Mucosa of rectum (tissue), 2 donors: ENCODE measurements at regions not wholly inside any gene's neighbourhood (a gene's known extent, or its start where the extent isn't known, plus 50 kb on each side); places are given as distances from the start of the nearest gene placed in this dataset.

ENCODE experiments used
- H3K27ac ChIP-seq, 2 donors: one replicate each; pipeline ENCODE4 v1.7.0; 2013; ENCODE audit warnings: inconsistent platforms in 2 of 2, low read depth in 2 of 2, low read length in 2 of 2
- H3K27me3 ChIP-seq, 2 donors: one replicate each; pipeline ENCODE4 v1.7.0; 2013; ENCODE audit warnings: low read length in 2 of 2; ENCODE audit not compliant: control insufficient read depth in 2 of 2, insufficient read depth in 2 of 2
- H3K36me3 ChIP-seq, 2 donors: one replicate each; pipeline ENCODE4 v1.7.0; 2013; ENCODE audit warnings: low read length in 2 of 2; ENCODE audit not compliant: control insufficient read depth in 2 of 2, insufficient read depth in 2 of 2
- H3K4me1 ChIP-seq, 2 donors: one replicate each; pipeline ENCODE4 v1.7.0; 2013; ENCODE audit warnings: low read length in 2 of 2, mild to moderate bottlenecking in 1 of 2; ENCODE audit not compliant: control insufficient read depth in 2 of 2, insufficient read depth in 2 of 2
- H3K4me3 ChIP-seq, 2 donors: one replicate each; pipeline ENCODE4 v1.7.0; 2013; ENCODE audit warnings: low read length in 2 of 2
- H3K9ac ChIP-seq, 2 donors: one replicate each; pipeline ENCODE4 v1.7.0; 2013; ENCODE audit warnings: low read length in 2 of 2, low read depth in 1 of 2, mild to moderate bottlenecking in 1 of 2
- H3K9me3 ChIP-seq, 2 donors: one replicate each; pipeline ENCODE4 v1.7.0; 2013; ENCODE audit warnings: low read length in 2 of 2; ENCODE audit not compliant: control insufficient read depth in 2 of 2
- donor health status: healthy.
- donor health status: Normal muscosa, but diverticular disease.

DNA sequence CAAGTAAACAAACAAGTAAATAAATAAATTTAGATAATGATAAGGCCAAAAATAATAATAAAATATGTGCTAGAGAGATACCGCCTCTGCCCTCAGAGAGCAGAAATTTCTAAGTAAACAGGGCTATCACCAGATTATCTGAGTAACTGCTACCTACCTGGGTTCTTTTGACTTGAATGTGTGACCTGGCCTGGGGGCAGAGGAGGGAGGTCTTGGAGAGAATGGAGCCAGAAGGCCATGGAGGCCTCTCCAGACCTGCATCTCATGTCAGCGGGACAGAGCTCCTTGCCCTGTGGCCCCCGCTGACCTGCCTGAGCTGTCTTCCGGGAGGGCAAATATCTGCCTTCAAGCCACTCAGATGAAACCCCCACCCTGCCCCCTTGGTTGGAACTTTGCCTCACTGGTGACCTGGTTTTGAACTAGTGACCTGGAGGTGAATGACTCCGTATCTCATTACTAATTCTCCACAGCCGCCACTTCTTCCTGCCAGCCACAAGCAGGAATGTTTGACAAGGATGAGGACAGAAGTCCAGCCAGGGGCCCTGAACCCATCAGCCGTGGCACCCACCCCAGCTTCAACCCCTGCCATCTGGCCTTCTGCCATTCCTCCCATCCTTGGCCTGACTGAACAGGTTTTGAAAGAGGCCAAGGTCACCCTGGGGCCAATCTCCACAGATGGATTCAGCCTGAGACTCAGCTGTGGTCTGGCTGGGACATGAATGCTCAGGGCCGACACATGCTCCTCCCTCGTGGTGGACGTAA, 86.8 kb upstream of the PARP11 start:
- no peak overlapping the region for H3K27ac ChIP-seq

DNA sequence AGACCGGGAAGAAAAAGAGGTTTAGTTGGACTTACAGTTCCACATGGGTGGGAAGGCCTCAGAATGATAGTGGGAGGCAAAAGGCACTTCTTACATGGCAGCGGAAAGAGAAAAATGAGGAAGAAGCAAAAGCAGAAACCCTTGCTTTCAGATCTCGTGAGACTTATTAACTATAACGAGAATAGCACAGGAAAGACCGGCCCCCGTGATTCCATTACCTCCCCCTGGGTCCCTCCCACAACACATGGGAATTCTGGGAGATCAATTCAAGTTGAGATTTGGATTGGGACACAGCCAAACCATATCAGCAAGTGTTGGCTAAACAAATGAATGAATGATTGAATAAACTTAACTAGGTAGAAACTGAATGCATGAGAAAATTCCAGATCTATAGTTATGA, 85.3 kb upstream of the PARP11 start:
- Histone ChIP-seq H3K4me3 (no peak overlapping the region), H3K9me3 (no peaks in the 10 kb centered on the region), H3K27me3 (no peaks in the 10 kb centered on the region), H3K36me3 (no peaks in the 10 kb centered on the region), H3K4me1 (peaks cover 0 to 2% of the 10 kb centered on the region in 2 donors), H3K27ac (no peak overlapping the region), H3K9ac (no peak overlapping the region)

More for the DNA sequence above, 86.8 kb upstream of the PARP11 start:
- Histone ChIP-seq H3K9ac (no peak overlapping the region), H3K9me3 (no peaks in the 10 kb centered on the region), H3K27me3 (no peaks in the 10 kb centered on the region), H3K4me1 (peaks cover 0 to 2% of the 10 kb centered on the region in 2 donors), H3K4me3 (no peak overlapping the region), H3K36me3 (no peaks in the 10 kb centered on the region)

DNA sequence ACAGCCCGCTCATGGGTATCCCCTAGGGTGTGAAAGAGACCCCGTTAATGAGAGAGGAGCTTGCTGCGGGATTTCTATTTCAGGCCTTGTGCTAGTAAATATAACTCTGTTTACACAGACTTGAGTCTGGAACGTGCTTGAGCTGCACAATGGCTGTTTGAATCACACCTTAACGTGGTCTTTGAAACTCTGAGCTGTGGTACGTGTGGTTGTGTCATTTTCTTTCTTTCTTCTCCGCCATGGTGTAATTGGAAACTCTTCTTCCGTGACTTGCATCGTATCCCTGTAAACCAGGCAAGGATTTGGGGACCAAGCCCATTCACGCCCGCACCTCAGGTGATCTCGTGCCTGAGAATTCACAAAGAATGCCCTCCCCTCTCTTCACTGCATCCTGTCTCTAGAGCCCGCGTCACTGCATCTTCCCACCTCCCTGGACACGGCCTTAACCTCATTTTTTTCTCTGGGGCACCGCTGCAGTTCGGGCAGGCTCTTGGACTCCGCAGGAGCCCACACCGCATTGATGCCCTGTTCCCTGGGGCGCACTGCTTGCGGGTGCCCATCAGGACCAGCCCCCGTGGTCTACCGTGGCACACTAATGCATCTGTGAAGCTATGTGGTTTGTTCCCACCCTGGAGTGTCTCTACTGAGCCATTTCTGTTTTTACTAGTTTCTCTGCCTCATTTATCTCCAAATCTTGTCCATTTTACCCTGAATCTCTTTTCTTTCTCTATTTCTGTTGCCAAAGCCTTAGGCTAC, 78.4 kb upstream of the PARP11 start:
- Histone ChIP-seq H3K9me3 (no peaks in the 10 kb centered on the region), H3K4me1 (no peaks in the 10 kb centered on the region), H3K27ac (no peak overlapping the region), H3K27me3 (no peaks in the 10 kb centered on the region), H3K4me3 (no peak overlapping the region), H3K36me3 (no peaks in the 10 kb centered on the region), H3K9ac (no peak overlapping the region)

DNA sequence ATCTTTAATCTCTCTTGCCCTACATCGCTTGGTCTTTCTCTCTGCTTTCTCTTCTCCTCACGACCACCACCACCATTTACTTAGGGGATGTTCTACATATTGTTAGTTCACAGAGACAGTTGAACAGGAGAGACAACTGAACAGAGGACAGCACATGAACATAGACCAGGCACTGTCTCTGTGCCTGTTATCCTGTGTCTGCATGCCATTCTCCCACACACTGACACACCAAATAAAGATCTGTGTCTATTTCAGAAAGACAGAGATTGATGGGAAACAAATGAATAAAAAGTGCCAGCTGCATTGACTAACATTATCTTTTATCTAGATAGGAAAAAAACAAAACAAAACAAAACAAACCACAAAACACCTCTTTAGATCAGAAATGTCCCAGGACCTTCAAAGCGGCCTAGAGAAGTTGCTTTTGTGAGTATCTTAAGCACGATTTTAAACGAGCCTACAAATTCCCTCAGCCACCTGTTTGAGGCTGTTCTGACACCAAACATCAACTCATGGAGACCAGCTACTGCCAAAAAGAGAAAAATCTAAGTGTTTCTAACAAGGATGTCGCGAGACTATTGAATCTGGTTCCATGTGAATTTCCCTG, 77.6 kb upstream of the PARP11 start:
- Histone ChIP-seq H3K36me3 (no peaks in the 10 kb centered on the region), H3K27me3 (no peaks in the 10 kb centered on the region), H3K9me3 (no peaks in the 10 kb centered on the region), H3K9ac (no peak overlapping the region), H3K27ac (no peak overlapping the region), H3K4me3 (no peak overlapping the region), H3K4me1 (no peaks in the 10 kb centered on the region)

DNA sequence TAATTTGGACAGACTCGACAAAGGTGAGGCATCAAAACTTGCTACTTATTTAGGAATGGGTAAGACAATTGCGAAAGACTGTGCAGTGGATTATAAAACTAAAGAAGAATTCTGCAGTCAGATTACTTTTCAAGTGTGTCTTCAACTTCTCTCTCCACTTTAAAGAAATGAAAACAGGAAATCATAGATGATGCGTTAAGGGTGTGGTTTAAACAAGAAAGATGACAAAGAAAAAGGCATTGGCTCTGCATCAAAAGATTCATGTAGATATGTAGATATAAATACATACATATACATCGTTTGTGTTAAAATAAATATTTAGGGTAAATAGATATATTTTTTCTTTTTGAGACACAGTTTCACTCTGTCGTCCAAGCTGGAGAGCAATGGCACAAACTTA, 74.6 kb upstream of the PARP11 start:
- no peaks in the 10 kb centered on the region for H3K4me1 ChIP-seq
- no peaks in the 10 kb centered on the region for H3K36me3 ChIP-seq
- H3K9ac ChIP-seq = no peak overlapping the region
- H3K27ac ChIP-seq = no peak overlapping the region
- no peaks in the 10 kb centered on the region for H3K9me3 ChIP-seq
- H3K27me3 ChIP-seq = no peaks in the 10 kb centered on the region
- no peak overlapping the region for H3K4me3 ChIP-seq

DNA sequence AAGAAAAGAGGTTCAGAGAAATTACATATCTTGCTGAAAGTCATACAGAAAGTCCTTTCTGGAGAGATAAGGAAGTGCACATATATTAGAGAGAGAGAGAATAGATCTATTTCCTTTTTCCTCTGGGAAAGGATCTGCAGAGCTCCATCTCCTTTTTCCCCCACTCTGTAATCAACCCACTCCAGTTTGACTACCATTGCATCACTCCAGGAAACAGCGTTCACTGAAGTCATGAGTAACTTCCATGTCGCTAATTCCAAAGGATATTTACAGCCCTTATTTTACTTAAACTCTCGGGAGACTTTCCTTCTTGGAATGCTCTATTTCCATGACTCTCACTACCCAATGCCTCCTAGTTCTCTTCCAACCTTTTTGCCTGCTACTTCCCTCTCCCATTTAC, 72.5 kb upstream of the PARP11 start:
- H3K9ac ChIP-seq = no peak overlapping the region
- H3K4me3 ChIP-seq = no peak overlapping the region
- H3K36me3 ChIP-seq = no peaks in the 10 kb centered on the region
- H3K9me3 ChIP-seq = no peaks in the 10 kb centered on the region
- H3K27ac ChIP-seq = no peak overlapping the region
- H3K4me1 ChIP-seq = no peaks in the 10 kb centered on the region
- no peaks in the 10 kb centered on the region for H3K27me3 ChIP-seq

DNA sequence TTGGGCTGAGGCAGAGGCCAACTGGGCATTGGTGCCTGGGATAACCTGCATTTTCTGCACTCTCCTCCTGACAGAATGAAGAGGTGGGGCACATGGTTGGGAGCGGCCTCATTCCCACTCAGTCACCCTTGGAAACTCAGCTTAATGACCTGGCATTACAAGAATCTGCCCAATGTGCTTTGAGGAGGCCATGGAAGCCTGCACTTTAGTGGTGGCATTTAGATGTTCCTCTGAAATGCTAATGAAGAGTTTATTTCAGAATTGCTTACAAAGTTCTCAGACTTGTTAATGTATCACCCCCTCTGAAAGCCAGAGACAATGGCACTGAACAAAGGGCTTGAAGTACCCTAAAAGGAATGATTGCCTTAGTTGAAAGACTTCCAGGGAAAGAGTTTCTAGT, 71.4 kb upstream of the PARP11 start:
- no peak overlapping the region for H3K27ac ChIP-seq

DNA sequence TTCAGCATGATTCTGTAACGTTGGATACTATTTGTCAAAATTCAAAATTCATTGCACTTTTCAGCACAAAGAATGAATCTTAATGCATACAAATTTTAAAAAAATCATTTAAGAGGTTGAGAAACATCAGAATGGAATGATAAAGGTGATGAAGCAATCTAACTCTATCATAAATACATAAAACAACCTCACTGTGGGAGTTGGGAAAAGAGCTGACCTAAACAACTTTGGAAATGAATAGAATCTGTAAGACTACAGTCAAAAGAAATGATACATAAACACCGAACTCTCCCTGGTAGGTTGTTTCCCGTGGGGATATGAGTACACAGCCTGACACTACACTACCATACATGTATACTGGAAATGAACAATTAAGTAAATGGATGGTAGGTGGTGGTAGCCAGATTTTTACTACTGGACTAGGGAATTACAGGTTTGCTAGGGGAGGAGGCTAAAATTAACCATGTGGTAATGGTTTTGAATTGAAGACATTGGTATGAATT, 64.9 kb upstream of the PARP11 start:
- no peaks in the 10 kb centered on the region for H3K36me3 ChIP-seq
- no peak overlapping the region for H3K9ac ChIP-seq
- no peak overlapping the region for H3K4me3 ChIP-seq
- no peaks in the 10 kb centered on the region for H3K4me1 ChIP-seq
- H3K27me3 ChIP-seq = peaks cover 0 to 6% of the 10 kb centered on the region in 2 donors
- H3K27ac ChIP-seq = no peak overlapping the region
- H3K9me3 ChIP-seq = no peaks in the 10 kb centered on the region

More for the DNA sequence above, 71.4 kb upstream of the PARP11 start:
- no peaks in the 10 kb centered on the region for H3K4me1 ChIP-seq
- H3K9ac ChIP-seq = no peak overlapping the region
- H3K27me3 ChIP-seq = no peaks in the 10 kb centered on the region
- H3K9me3 ChIP-seq = no peaks in the 10 kb centered on the region
- no peaks in the 10 kb centered on the region for H3K36me3 ChIP-seq
- no peak overlapping the region for H3K4me3 ChIP-seq

DNA sequence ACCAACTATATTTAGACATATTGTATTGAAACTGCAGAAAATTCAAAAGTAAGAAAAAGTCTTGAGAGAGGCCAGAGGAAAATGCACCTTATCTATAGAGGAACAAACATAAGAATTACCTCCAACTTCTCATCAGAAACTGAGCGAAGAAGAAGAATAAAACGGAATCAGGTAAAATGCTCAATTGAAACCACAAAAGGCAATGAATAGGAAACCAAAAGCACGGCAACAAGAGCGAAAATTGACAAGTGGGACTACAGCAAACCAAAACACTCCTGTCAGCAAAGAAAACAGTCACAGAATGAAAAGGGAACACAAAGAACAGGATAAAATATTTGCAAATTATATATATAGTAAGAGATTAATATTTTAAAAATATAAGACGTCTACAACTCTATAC, 61.9 kb upstream of the PARP11 start:
- Histone ChIP-seq H3K9me3 (no peaks in the 10 kb centered on the region), H3K9ac (no peak overlapping the region), H3K4me3 (no peak overlapping the region), H3K27ac (no peak overlapping the region), H3K36me3 (no peaks in the 10 kb centered on the region), H3K27me3 (peaks cover 4 to 6% of the 10 kb centered on the region in 2 donors), H3K4me1 (no peaks in the 10 kb centered on the region)

DNA sequence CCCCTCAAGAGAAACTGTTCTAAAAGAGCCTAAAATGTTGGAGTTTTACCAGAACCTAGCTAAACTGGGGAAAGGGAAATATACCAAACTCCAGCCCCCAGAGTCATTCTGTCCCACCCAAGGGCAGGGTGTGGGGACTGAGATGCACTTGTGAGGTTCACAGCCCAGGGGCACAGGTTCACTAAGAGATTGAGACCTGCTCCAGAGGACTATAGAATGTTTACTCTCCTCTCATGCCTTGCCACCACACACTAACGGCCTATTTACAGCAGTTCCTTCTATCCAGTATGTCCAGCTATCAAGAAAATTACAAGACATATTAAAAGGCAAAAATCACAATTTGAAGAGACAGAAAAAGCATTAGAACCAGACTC, 60.6 kb upstream of the PARP11 start:
- H3K27me3 ChIP-seq = peaks cover 4 to 12% of the 10 kb centered on the region in 2 donors
- no peak overlapping the region for H3K9ac ChIP-seq
- H3K27ac ChIP-seq = no peak overlapping the region
- H3K36me3 ChIP-seq = no peaks in the 10 kb centered on the region
- no peaks in the 10 kb centered on the region for H3K4me1 ChIP-seq
- H3K9me3 ChIP-seq = no peaks in the 10 kb centered on the region
- H3K4me3 ChIP-seq = no peak overlapping the region
